GM12873 (cell line): ENCODE measurements at regions not wholly inside any gene's neighbourhood (a gene's known extent, or its start where the extent isn't known, plus 50 kb on each side); places are given as distances from the start of the nearest gene placed in this dataset.

Experiments
- TF ChIP-seq, protein P1 (sequence below): IDR thresholded peaks from 2 replicates; pipeline ENCODE4 v1.5.1; 2012; ENCODE audit warnings: low read depth, mild to moderate bottlenecking, moderate library complexity, low read length, control low read depth; ENCODE audit not compliant: insufficient read depth; ENCODE audit errors: missing control alignments

DNA sequence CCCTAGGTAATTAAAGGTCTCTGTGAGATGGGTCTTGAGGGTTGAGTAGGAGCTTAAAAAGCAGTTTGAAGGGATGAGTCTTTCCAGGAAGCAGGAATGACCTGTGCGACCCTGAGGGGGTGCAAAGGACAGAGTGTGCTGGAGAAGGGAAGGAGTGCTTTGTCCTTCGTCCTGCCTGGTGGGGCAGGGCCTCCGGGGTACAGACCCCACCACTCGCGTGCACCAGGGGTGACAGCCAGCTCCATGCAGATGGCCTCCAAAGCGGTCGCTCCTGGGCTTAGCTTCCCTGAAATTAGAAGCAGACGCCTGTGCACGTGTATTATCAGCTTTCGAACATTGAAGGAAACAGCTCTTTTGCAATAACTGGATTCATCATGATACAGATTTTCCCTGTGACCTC is 959.8 kb downstream of the BRD1 start:
- TF ChIP-seq, protein P1, sequence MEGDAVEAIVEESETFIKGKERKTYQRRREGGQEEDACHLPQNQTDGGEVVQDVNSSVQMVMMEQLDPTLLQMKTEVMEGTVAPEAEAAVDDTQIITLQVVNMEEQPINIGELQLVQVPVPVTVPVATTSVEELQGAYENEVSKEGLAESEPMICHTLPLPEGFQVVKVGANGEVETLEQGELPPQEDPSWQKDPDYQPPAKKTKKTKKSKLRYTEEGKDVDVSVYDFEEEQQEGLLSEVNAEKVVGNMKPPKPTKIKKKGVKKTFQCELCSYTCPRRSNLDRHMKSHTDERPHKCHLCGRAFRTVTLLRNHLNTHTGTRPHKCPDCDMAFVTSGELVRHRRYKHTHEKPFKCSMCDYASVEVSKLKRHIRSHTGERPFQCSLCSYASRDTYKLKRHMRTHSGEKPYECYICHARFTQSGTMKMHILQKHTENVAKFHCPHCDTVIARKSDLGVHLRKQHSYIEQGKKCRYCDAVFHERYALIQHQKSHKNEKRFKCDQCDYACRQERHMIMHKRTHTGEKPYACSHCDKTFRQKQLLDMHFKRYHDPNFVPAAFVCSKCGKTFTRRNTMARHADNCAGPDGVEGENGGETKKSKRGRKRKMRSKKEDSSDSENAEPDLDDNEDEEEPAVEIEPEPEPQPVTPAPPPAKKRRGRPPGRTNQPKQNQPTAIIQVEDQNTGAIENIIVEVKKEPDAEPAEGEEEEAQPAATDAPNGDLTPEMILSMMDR, result no peak

DNA sequence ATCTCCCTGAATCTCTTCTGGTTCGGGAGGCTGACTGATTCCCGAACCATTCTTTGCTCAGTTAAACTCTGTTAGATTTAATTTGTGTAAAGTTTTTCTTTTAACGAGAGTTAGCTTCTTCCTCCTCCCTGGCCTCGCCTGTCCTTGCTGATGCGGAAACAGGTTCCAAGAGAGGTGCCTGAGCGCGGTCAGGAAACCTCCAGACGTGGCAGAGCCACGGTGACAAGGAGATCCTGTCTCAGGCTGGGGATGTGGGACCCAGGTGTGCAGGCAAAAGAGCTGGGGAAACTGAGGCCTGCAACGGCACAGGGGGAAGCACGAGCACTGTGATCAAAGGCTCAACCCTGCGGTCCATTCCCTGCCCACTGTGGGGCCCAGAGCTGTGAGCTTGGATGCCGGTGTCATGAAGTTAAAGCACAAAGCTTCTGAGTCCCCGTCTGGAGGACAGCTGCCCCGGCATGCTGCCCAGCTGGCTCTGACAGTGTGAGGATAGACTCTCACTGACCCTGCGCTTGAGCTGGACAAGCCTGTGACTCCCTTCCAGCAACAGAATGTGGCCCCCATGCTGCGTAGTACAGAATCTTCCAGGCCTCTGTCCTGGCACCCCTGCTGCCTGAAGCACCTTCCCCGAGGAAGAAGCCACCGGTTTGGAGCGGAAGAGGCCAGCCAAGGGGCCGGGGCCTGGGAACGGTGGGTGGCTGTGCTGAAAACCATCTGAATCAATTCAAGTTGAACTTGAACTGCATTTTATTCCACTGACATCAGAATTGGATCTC is 960.6 kb downstream of the BRD1 start:
- TF ChIP-seq, protein P1, result no peak

DNA sequence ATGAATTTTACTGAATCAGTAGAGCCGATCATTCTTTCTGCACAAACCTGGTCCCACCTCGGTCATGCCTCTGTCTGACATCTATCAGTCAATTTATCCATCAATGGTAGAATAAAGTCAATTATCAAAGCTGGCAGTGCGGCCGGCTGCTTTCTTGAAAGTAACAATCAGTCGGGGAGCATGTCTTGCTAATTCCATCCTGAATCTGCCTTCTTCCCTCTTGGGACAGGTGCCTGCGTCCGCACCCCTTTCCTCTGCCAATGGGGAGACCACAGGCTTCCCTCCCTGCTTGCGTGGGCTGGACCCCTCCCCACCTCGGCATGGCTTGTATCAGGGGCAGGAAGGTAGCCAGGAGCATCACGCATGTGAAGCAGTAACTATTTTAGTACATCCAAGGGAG is 962.9 kb downstream of the BRD1 start:
- TF ChIP-seq, protein P1, result no peak

DNA sequence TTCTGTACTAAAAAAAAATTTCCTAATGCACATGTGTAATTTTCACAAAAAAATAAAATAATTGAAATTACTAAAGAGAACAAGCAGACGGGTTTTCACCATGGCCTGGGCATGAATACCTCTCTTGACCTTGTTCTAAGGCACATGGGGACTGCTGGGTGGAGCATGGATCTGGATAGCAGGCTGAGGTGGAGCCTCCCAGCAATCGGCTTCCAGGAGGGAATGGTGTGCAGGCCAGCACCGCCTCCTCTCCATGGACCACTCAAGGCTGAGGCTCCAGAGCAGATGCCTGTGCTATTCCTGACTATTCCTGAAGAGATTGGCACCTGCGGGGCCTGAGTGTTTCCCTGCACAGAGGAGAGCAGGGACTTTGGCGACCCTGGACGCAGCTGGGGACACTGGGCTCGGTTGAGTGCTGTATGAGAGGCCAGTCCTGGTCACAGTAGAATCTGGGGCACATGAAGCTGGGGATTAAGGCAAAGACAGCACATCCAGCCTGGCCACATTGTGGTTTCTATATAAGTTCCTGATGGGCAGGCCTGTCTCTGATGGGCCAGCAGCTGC is 963.6 kb downstream of the BRD1 start:
- TF ChIP-seq, protein P1, result no peak

DNA sequence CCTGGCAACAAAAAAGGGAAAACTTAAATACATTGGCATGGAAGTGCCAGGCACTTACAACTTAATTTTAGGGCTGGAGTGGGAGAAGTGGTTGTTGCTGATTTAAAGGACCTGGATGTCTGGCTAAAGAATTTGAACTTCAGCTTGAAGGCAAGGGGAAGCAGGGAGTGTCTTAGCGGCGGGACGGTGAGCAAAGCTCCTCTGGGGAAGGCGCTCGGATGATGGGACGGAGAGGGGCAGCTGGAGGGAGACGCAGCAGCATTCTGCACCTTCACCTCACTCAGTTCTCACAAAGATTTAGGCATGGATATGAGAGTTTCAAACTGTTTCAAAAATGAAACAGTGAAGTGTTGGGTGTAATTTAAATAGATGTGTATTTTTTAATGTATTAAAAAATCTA is 967.1 kb downstream of the BRD1 start:
- TF ChIP-seq, protein P1, result no peak

DNA sequence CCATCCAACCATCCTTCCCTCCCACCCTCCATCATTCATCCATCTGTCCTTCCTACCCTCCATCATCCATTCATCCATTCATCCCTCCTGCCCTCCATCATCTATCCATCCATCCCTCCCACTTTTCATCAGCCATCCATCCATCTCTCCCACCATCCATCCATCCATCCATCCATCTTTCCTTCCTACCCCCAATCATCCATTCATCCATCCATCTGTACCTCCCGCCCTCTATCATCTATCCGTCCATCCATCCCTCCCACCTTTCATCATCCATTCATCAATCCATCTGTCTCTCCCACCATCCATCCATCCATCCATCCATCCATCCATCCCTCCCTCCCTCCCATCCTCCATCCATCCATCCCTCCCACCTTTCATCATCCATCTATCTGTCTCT is 968.8 kb downstream of the BRD1 start:
- TF ChIP-seq, protein P1, result no peak

DNA sequence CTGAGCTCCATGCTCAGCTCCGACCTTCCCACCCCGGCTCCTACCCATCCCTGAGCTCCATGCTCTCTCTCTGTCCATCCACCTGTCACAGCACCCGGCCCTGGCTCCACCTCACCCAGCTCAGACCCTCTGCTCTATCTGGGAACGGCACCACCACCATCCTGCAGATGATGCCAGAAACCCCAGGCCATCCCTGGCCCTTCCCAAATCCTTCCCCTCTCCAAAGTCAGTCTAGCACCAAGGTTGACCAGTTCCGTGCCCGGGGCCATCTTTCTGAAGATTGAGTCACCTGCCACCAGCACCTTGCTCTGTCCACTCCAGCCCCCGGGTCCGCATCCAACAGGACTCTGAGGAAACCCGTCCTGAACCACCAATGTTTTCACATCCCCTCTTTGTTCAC is 969.6 kb downstream of the BRD1 start:
- TF ChIP-seq, protein P1, result no peak
